C4-2B (cell line): ENCODE measurements at regions not wholly inside any gene's neighbourhood (a gene's known extent, or its start where the extent isn't known, plus 50 kb on each side); places are given as distances from the start of the nearest gene placed in this dataset.

Source experiments
- CTCF ChIP-seq: fragments of 450-650 bp; conservative IDR thresholded peaks from 2 replicates; pipeline ENCODE4 v1.5.1; 2017; ENCODE audit warnings: mild to moderate bottlenecking
- ZFX ChIP-seq: fragments of 450-650 bp; IDR thresholded peaks from 2 replicates; pipeline ENCODE4 v1.6.1; 2017

GRCh38 chr10:131547129-131547799 is 235.7 kb upstream of the TCERG1L start:
- TF ChIP-seq CTCF, result no peak
- TF ChIP-seq ZFX, result no peak
